Naive thymus-derived CD4-positive, alpha-beta T cell (primary cell): ENCODE measurements at regions not wholly inside any gene's neighbourhood (a gene's known extent, or its start where the extent isn't known, plus 50 kb on each side); places are given as distances from the start of the nearest gene placed in this dataset.

Source experiments
- ATAC-seq: fragments of 150-1000 bp; cut with Tn5 transposase; 2 replicates; pipeline ENCODE4 v1.10.0; 2021; ENCODE audit warnings: mild to moderate bottlenecking, moderate library complexity
- CTCF ChIA-PET: fragments of 350-600 bp; sonication (Branson Sonifier 250); formaldehyde crosslinking; loops from one replicate; lab custom pipeline; 2021; ENCODE audit warnings: antibody characterized with exemption; lab: Charles Lee
- POLR2A ChIA-PET: fragments of 350-600 bp; sonication (Branson Sonifier 250); formaldehyde crosslinking; loops from one replicate; lab custom pipeline; 2021; ENCODE audit warnings: antibody characterized with exemption, inconsistent platforms; lab: Charles Lee
- DNase-seq, 9 donors: peaks; one replicate each; pipeline versions ENCODE4 v3.0.0 to v3.0.0-alpha.2; 2020 to 2022; ENCODE audit warnings: mixed read lengths in 1 of 9
- H3K27ac ChIP-seq: one replicate; pipeline ENCODE4 v1.7.0; 2013; ENCODE audit warnings: mild to moderate bottlenecking, low read depth, low read length, moderate library complexity
- H3K27me3 ChIP-seq, 2 donors: one replicate each; pipeline ENCODE4 v1.7.0; 2013; ENCODE audit warnings: low read length in 2 of 2, mild to moderate bottlenecking in 2 of 2, moderate library complexity in 2 of 2; ENCODE audit not compliant: control insufficient read depth in 2 of 2, insufficient read depth in 2 of 2
- H3K36me3 ChIP-seq, 3 experiments: 1 replicate in 2 of 3; 2 replicates in 1 of 3; pipeline ENCODE4 v1.7.0; 2013; ENCODE audit warnings: low read length in 3 of 3, mild to moderate bottlenecking in 3 of 3, moderate library complexity in 1 of 3; ENCODE audit not compliant: insufficient read depth in 3 of 3, control insufficient read depth in 2 of 3
- H3K4me1 ChIP-seq, 2 donors: one replicate each; pipeline ENCODE4 v1.7.0; 2013; ENCODE audit warnings: low read length in 2 of 2, mild to moderate bottlenecking in 2 of 2, moderate library complexity in 1 of 2; ENCODE audit not compliant: control insufficient read depth in 2 of 2, insufficient read depth in 2 of 2
- H3K4me3 ChIP-seq: 2 replicates; pipeline ENCODE4 v1.7.0; 2013; ENCODE audit warnings: mild to moderate bottlenecking, low read length
- H3K9me3 ChIP-seq, 3 experiments: 1 replicate in 2 of 3; 2 replicates in 1 of 3; pipeline ENCODE4 v1.7.0; 2013; ENCODE audit warnings: low read length in 3 of 3; ENCODE audit not compliant: control insufficient read depth in 2 of 3
- H3K27ac Mint-ChIP-seq, 9 donors: one replicate each; pipeline ENCODE4 v1.8.0; 2020 to 2022; ENCODE audit warnings: mixed read lengths in 9 of 9, mild to moderate bottlenecking in 8 of 9, moderate library complexity in 5 of 9, inconsistent platforms in 2 of 9
- H3K27me3 Mint-ChIP-seq, 5 donors: one replicate each; pipeline ENCODE4 v1.8.0; 2021 to 2022; ENCODE audit warnings: mixed read lengths in 5 of 5, mild to moderate bottlenecking in 1 of 5
- H3K36me3 Mint-ChIP-seq, 5 donors: one replicate each; pipeline ENCODE4 v1.8.0; 2020 to 2022; ENCODE audit warnings: mixed read lengths in 5 of 5, mild to moderate bottlenecking in 3 of 5, inconsistent platforms in 1 of 5
- H3K4me1 Mint-ChIP-seq, 7 donors: one replicate each; pipeline ENCODE4 v1.8.0; 2020 to 2022; ENCODE audit warnings: mixed read lengths in 7 of 7, mild to moderate bottlenecking in 3 of 7, inconsistent platforms in 1 of 7
- H3K4me3 Mint-ChIP-seq, 10 donors: one replicate each; pipeline ENCODE4 v1.8.0; 2020 to 2022; ENCODE audit warnings: mild to moderate bottlenecking in 10 of 10, mixed read lengths in 10 of 10, moderate library complexity in 6 of 10, inconsistent platforms in 2 of 10
- H3K9me3 Mint-ChIP-seq, 11 donors: one replicate each; pipeline ENCODE4 v1.8.0; 2020 to 2022; ENCODE audit warnings: mixed read lengths in 11 of 11, mild to moderate bottlenecking in 4 of 11, inconsistent platforms in 1 of 11, moderate library complexity in 1 of 11
- intact Hi-C, 2 donors: fragments of 100-400 bp; cut with micrococcal nuclease; formaldehyde crosslinking; loops; one replicate each; pipeline ENCODE4 v1.15.1; 2023

DNA sequence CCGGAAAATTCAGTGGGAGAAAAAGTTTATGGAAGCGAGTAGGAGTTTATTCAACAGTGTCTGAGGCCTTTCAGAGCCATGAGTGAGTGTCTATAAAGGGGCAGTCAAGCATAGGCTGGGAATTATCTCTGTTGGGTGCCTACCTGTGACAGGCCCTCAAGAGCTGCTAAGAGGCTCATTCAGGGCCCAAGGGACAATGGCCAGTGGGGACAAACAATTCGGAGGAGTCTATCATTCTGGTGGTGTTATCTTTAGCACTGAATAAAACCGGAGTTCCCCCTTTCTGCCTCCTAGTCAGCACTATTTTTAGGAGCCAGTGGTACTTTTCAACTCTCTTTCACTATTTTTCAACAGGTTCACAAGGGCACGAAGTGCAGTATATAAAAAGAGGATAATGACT, 89.5 kb upstream of the HTATIP2 start:
- Histone ChIP-seq H3K27me3 (no peaks in the 10 kb centered on the region), H3K4me1 (no peaks in the 10 kb centered on the region), H3K9me3 (no peaks in the 10 kb centered on the region), H3K36me3 (no peaks in the 10 kb centered on the region), H3K27ac (no peak overlapping the region), H3K4me3 (no peak overlapping the region)
- DNase-seq (no peak), ATAC-seq (no peak)
- CTCF ChIA-PET, result no interaction called here
- Mint-ChIP-seq H3K4me1 (no peaks in the 10 kb centered on the region), H3K4me3 (no peak overlapping the region), H3K27me3 (peaks cover 14 to 41% (median 24%) of the 10 kb centered on the region in 5 donors), H3K27ac (no peak overlapping the region), H3K9me3 (peaks cover 0 to 4% (median 0%) of the 10 kb centered on the region in 11 donors), H3K36me3 (no peaks in the 10 kb centered on the region)
- intact Hi-C loops, result no loop called here
- POLR2A ChIA-PET, result no interaction called here

DNA sequence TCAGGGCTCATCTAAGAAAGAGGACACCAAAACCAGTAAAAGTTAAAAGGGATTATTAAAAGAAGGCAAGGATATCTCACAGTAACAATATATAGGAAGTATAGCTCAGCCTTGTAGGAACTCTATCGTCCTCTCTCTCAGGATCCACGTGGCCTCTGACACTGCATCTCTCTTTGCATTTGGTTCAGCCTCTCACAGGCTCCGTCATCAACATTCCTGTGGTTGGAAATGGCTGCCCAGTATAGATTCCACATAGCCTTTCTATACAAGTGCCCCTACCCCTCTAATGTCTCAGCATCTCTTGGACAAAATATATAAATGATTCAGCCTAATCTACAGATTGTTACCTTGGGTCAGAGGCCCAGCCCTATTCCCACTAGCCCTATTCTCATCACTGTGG, 101.3 kb upstream of the DBX1 start:
- H3K27me3 ChIP-seq, result peaks cover 0 to 2% of the 10 kb centered on the region in 2 donors
- Mint-ChIP-seq H3K4me1 (no peaks in the 10 kb centered on the region), H3K36me3 (no peaks in the 10 kb centered on the region), H3K27ac (no peak overlapping the region), H3K27me3 (peaks cover 18 to 44% (median 24%) of the 10 kb centered on the region in 5 donors), H3K9me3 (no peaks in the 10 kb centered on the region), H3K4me3 (no peak overlapping the region)
- DNase-seq, result no peak
- H3K36me3 ChIP-seq, result no peaks in the 10 kb centered on the region
- POLR2A ChIA-PET, result no interaction called here
- intact Hi-C loops, result no loop called here
- H3K4me1 ChIP-seq, result no peaks in the 10 kb centered on the region
- no peak for ATAC-seq
- CTCF ChIA-PET, result interaction anchor here (0.6 kb wide), 1 partner anchor 184 kb away, joined by 3 read pairs; no protein-coding TSS in a partner anchor
- no peaks in the 10 kb centered on the region for H3K9me3 ChIP-seq
- H3K27ac ChIP-seq, result no peak overlapping the region
- no peak overlapping the region for H3K4me3 ChIP-seq

DNA sequence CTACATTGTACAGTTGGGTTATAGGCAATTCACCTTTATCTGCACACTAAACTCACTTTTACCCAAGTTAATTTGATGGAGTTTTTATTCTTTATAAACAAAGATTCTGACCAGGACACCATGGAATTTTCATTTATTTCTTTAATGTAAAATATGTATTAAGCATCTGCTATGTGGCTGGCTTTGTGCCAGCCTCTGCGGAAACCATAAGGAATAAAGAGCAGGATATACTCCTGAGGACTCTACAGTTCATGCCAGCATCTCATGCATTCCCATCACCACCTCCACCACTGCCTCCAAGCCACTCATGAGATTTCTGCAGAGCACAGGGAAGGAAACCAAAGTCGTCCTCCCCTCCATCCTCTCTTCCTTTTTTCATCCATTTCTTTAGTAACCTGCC, 100.0 kb upstream of the DBX1 start:
- Mint-ChIP-seq H3K4me3 (no peak overlapping the region), H3K27ac (no peak overlapping the region), H3K36me3 (no peaks in the 10 kb centered on the region), H3K4me1 (no peaks in the 10 kb centered on the region), H3K27me3 (peaks cover 19 to 44% (median 25%) of the 10 kb centered on the region in 5 donors), H3K9me3 (no peaks in the 10 kb centered on the region)
- no peaks in the 10 kb centered on the region for H3K27me3 ChIP-seq
- POLR2A ChIA-PET, result no interaction called here
- no peaks in the 10 kb centered on the region for H3K36me3 ChIP-seq
- no peaks in the 10 kb centered on the region for H3K4me1 ChIP-seq
- H3K9me3 ChIP-seq, result no peaks in the 10 kb centered on the region
- intact Hi-C loops, result no loop called here
- ATAC-seq, result no peak
- H3K4me3 ChIP-seq, result no peak overlapping the region
- no peak overlapping the region for H3K27ac ChIP-seq
- DNase-seq, result no peak
- CTCF ChIA-PET, result interaction anchor here (0.5 kb wide), 1 partner anchor 10 kb away, joined by 3 read pairs; no protein-coding TSS in a partner anchor

DNA sequence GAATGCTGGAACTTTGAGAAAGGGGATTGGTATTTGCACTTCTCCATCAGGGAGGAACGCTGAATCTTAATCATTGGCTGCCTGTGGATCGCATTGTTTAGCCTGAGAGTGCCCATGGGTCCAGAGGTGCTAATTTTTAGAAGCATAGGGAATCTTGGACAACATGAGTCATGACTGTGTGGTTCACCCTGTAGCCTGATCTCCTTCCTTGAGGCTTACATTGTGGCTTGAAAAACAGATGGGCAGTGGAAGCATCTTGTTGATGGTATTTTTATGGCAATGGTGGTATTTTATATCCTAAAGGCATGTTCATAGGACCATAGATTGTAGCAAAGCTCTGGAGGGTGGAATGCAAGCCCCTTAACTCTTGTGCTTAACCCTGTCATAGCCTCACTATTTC, 99.2 kb upstream of the DBX1 start:
- Mint-ChIP-seq H3K9me3 (no peaks in the 10 kb centered on the region), H3K36me3 (no peaks in the 10 kb centered on the region), H3K27ac (no peak overlapping the region), H3K4me1 (no peaks in the 10 kb centered on the region), H3K27me3 (peaks cover 23 to 41% (median 25%) of the 10 kb centered on the region in 5 donors), H3K4me3 (no peak overlapping the region)
- DNase-seq (no peak), ATAC-seq (no peak)
- Histone ChIP-seq H3K4me3 (no peak overlapping the region), H3K4me1 (no peaks in the 10 kb centered on the region), H3K9me3 (no peaks in the 10 kb centered on the region), H3K36me3 (no peaks in the 10 kb centered on the region), H3K27me3 (no peaks in the 10 kb centered on the region), H3K27ac (no peak overlapping the region)
- ChIA-PET POLR2A (no interaction called here), CTCF (interaction anchor here (0.5 kb wide), 1 partner anchor 11 kb away, joined by 3 read pairs; no protein-coding TSS in a partner anchor)
- intact Hi-C loops, result no loop called here

DNA sequence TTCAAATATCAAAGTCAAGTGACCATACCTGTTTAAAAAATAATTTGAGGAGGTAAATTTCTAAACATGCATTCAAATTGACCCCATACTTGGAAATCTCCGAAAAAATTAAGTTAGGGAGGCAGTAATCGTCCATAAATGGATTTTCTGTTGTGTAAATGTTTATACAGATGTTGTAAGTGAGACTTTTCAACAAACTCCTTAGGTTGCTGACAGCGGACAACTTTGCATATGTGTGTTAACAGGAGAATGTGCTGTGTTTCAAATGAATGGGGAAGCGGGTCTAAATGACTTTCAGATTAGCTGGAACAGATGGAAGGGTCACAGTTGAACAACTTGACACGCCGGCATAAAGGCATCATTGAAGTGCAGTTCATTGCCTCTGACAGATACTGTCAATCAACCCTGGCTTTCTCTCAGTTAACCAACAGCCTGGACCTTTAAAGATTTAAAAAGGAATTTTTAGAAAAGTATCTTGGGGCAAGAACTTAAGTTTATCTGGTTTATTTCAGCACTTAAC, 98.2 kb upstream of the DBX1 start:
- Mint-ChIP-seq H3K9me3 (no peaks in the 10 kb centered on the region), H3K36me3 (no peaks in the 10 kb centered on the region), H3K27me3 (peaks cover 22 to 41% (median 28%) of the 10 kb centered on the region in 5 donors), H3K4me1 (no peaks in the 10 kb centered on the region), H3K4me3 (no peak overlapping the region), H3K27ac (no peak overlapping the region)
- Histone ChIP-seq H3K4me1 (no peaks in the 10 kb centered on the region), H3K27me3 (no peaks in the 10 kb centered on the region), H3K9me3 (no peaks in the 10 kb centered on the region), H3K4me3 (no peak overlapping the region), H3K27ac (no peak overlapping the region), H3K36me3 (no peaks in the 10 kb centered on the region)
- ATAC-seq (no peak), DNase-seq (no peak)
- intact Hi-C loops, result no loop called here
- CTCF ChIA-PET, result no interaction called here
- POLR2A ChIA-PET, result no interaction called here

DNA sequence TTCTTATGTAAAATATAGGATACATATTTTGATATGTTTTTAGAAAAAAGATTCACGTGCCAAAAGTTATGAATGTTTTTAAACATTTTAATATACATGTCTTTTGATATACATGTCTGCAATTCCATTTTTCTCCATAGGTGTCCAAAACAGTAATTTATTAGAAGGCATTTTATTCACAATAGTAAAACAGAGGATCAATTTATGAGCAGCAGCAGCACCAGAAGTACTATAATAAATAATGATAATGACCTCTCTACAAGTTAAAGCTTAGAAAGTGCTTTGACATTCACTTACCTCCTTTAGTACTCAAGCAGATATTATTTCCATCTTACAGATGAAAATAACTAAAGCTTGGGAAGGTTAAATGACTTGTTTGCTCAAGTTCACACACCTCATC, 96.7 kb upstream of the DBX1 start:
- H3K27me3 Mint-ChIP-seq, result peaks cover 22 to 45% (median 28%) of the 10 kb centered on the region in 5 donors
- H3K36me3 ChIP-seq, result no peaks in the 10 kb centered on the region
- intact Hi-C loops, result no loop called here
- no peak overlapping the region for H3K27ac ChIP-seq
- H3K9me3 Mint-ChIP-seq, result no peaks in the 10 kb centered on the region
- no peak overlapping the region for H3K4me3 Mint-ChIP-seq
- H3K4me1 ChIP-seq, result no peaks in the 10 kb centered on the region
- DNase-seq (no peak), ATAC-seq (no peak)
- H3K27ac Mint-ChIP-seq, result no peak overlapping the region
- no peaks in the 10 kb centered on the region for H3K4me1 Mint-ChIP-seq
- no peaks in the 10 kb centered on the region for H3K27me3 ChIP-seq
- ChIA-PET POLR2A (no interaction called here), CTCF (no interaction called here)
- no peaks in the 10 kb centered on the region for H3K36me3 Mint-ChIP-seq
- H3K9me3 ChIP-seq, result no peaks in the 10 kb centered on the region
- no peak overlapping the region for H3K4me3 ChIP-seq

DNA sequence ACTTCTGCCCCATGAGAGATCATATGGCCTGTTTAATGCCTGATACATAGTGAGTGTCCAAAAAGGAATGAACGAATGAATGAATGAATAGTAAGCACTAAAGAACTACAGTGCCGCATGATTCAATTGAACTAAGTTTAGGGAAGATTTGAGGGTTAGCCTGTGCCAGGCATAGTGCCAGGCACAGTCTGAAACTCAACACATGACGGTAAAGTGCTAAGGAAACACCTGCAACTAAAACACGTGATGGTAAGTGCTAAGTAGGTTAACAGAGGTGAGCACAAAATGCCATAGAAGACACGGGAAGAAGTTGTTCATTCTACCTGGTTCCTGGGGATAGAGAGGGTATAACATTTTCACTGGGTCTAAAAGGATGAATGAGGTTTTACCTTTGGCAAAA, 93.5 kb upstream of the DBX1 start:
- H3K9me3 ChIP-seq, result no peaks in the 10 kb centered on the region
- no peaks in the 10 kb centered on the region for H3K4me1 Mint-ChIP-seq
- no peaks in the 10 kb centered on the region for H3K9me3 Mint-ChIP-seq
- H3K4me3 Mint-ChIP-seq, result no peak overlapping the region
- H3K27me3 Mint-ChIP-seq, result peaks cover 11 to 41% (median 29%) of the 10 kb centered on the region in 5 donors
- no peak overlapping the region for H3K4me3 ChIP-seq
- H3K27me3 ChIP-seq, result no peaks in the 10 kb centered on the region
- ChIA-PET POLR2A (no interaction called here), CTCF (no interaction called here)
- no peaks in the 10 kb centered on the region for H3K36me3 Mint-ChIP-seq
- no peak for DNase-seq
- ATAC-seq, result no peak
- H3K27ac Mint-ChIP-seq, result no peak overlapping the region
- H3K4me1 ChIP-seq, result no peaks in the 10 kb centered on the region
- intact Hi-C loops, result no loop called here
- H3K36me3 ChIP-seq, result no peaks in the 10 kb centered on the region
- H3K27ac ChIP-seq, result no peak overlapping the region
